GM12878 (cell line): ENCODE measurements at regions not wholly inside any gene's neighbourhood (a gene's known extent, or its start where the extent isn't known, plus 50 kb on each side); places are given as distances from the start of the nearest gene placed in this dataset.
A peak's percentile ranks its signal among the peaks of the same experiment; 100 is the strongest.

Experiments
- ATAC-seq: fragments of 200-7000 bp; cut with Tn5 transposase; 3 replicates; pipeline ENCODE4 v1.9.1; 2020; ENCODE audit warnings: mild to moderate bottlenecking, moderate library complexity
- BruUV-seq: library from RNA; stranded (reverse); fragments of 400-500 nt; replicated peaks from 2 replicates; lab custom pipeline; 2021; lab: Mats Ljungman, UMichigan
- CTCF ChIA-PET: fragments of 300-600 bp; sonication (Branson Sonifier 250); formaldehyde crosslinking; extraction: SDS; loops from one replicate; lab custom pipeline; 2021; ENCODE audit warnings: inconsistent platforms; lab: Yijun Ruan, JAX
- POLR2A ChIA-PET: fragments of 350-600 bp; formaldehyde crosslinking; extraction: SDS; loops from one replicate; lab custom pipeline; 2021; ENCODE audit warnings: inconsistent platforms; lab: Charles Lee
- RAD21 ChIA-PET: fragments of 300-600 bp; sonication (Branson Sonifier 250); formaldehyde crosslinking; loops from one replicate; lab custom pipeline; 2023; ENCODE audit warnings: antibody characterized with exemption; ENCODE audit not compliant: unreplicated experiment; lab: Charles Lee
- SMC1A ChIA-PET: fragments of 300-600 bp; sonication (Branson Sonifier 250); formaldehyde crosslinking; loops from one replicate; lab custom pipeline; 2023; ENCODE audit not compliant: unreplicated experiment, uncharacterized antibody; lab: Charles Lee
- DNase-seq: peaks from one replicate; pipeline ENCODE4 v3.0.0-alpha.2; 2011; ENCODE audit warnings: low read depth, low spot score
- FAIRE-seq: peaks from 3 replicates; lab custom pipeline; 2011; peaks lifted over from hg19 to GRCh38; lab: Jason Lieb, UNC
- H2AFZ ChIP-seq: 2 replicates; pipeline ENCODE4 v1.6.0; 2011; ENCODE audit warnings: low read depth, low read length, control low read depth; ENCODE audit not compliant: control insufficient read depth
- H3K27ac ChIP-seq: 2 replicates; pipeline ENCODE4 v1.5.1; 2011; ENCODE audit warnings: control low read depth; ENCODE audit not compliant: control insufficient read depth, insufficient read depth
- H3K27me3 ChIP-seq, 2 experiments: replicated peaks in 1 of 2; 2 replicates each; pipeline versions ENCODE4 v1.6.0 to v1.6.1; 2011; ENCODE audit warnings: low read length in 1 of 2; ENCODE audit not compliant: control insufficient read depth in 2 of 2, insufficient read depth in 2 of 2
- H3K36me3 ChIP-seq, 2 experiments: 2 replicates each; pipeline ENCODE4 v1.5.1; 2011; ENCODE audit warnings: low read length in 1 of 2; ENCODE audit not compliant: control insufficient read depth in 2 of 2, insufficient read depth in 2 of 2
- H3K4me1 ChIP-seq: 2 replicates; pipeline ENCODE4 v1.6.1; 2011; ENCODE audit warnings: mild to moderate bottlenecking, low read length, moderate library complexity, mixed read lengths; ENCODE audit not compliant: control insufficient read depth, insufficient read depth
- H3K4me2 ChIP-seq: 2 replicates; pipeline ENCODE4 v1.6.0; 2011; ENCODE audit warnings: control low read depth; ENCODE audit not compliant: control insufficient read depth, insufficient read depth
- H3K4me3 ChIP-seq: fragments of 200-600 bp; sonication (generic); 2 replicates; pipeline ENCODE4 v1.5.1; 2016
- H3K79me2 ChIP-seq: 2 replicates; pipeline ENCODE4 v1.6.0; 2011; ENCODE audit warnings: low read length; ENCODE audit not compliant: control insufficient read depth, insufficient read depth
- H3K9ac ChIP-seq: 2 replicates; pipeline ENCODE4 v1.8.0; 2011; ENCODE audit warnings: low read length, control low read depth, mixed read lengths; ENCODE audit not compliant: control insufficient read depth, insufficient read depth
- H3K9me3 ChIP-seq: replicated peaks from 3 replicates; pipeline ENCODE4 v1.5.1; 2011; ENCODE audit warnings: mild to moderate bottlenecking, low read length; ENCODE audit not compliant: control insufficient read depth, insufficient read depth
- H4K20me1 ChIP-seq: 2 replicates; pipeline ENCODE4 v1.6.0; 2011; ENCODE audit not compliant: control insufficient read depth, insufficient read depth
- BCL11A ChIP-seq: IDR thresholded peaks from 2 replicates; pipeline ENCODE4 v1.6.1; 2011; ENCODE audit warnings: low read depth, low read length
- BMI1 ChIP-seq: fragments of 450-650 bp; IDR thresholded peaks from 2 replicates; pipeline ENCODE4 v1.6.1; 2016; ENCODE audit warnings: mild to moderate bottlenecking, moderate library complexity, borderline replicate concordance
- CEBPZ ChIP-seq: fragments of 150-350 bp; IDR thresholded peaks from 2 replicates; pipeline ENCODE4 v1.6.1; 2016; ENCODE audit warnings: low read depth, low read length
- CHD4 ChIP-seq: fragments of 200-600 bp; sonication (generic); IDR thresholded peaks from 2 replicates; pipeline ENCODE4 v1.6.1; 2016; ENCODE audit warnings: mild to moderate bottlenecking
- CREB1 ChIP-seq: IDR thresholded peaks from 2 replicates; pipeline ENCODE4 v1.6.1; 2012; ENCODE audit warnings: low read depth, mild to moderate bottlenecking, inconsistent platforms
- FOXK2 ChIP-seq: fragments of 450-650 bp; IDR thresholded peaks from 2 replicates; pipeline ENCODE4 v1.6.1; 2017; ENCODE audit warnings: mild to moderate bottlenecking, moderate library complexity
- HCFC1 ChIP-seq: fragments of 150-350 bp; IDR thresholded peaks from 2 replicates; pipeline ENCODE4 v1.6.1; 2014; ENCODE audit warnings: low read length
- JUNB ChIP-seq: IDR thresholded peaks from 2 replicates; pipeline ENCODE4 v1.6.1; 2016; ENCODE audit warnings: antibody characterized with exemption, mild to moderate bottlenecking
- KAT2A ChIP-seq: conservative IDR thresholded peaks from 2 replicates; pipeline ENCODE4 v1.6.1; 2011; ENCODE audit warnings: low read depth, low read length; ENCODE audit not compliant: control insufficient read depth
- MTA2 ChIP-seq: fragments of 450-650 bp; IDR thresholded peaks from 2 replicates; pipeline ENCODE4 v1.6.1; 2016; ENCODE audit warnings: low read depth, mild to moderate bottlenecking, moderate library complexity
- NFIC ChIP-seq: IDR thresholded peaks from 2 replicates; pipeline ENCODE4 v1.6.1; 2012; ENCODE audit warnings: low read depth, mild to moderate bottlenecking, inconsistent platforms, low read length, moderate library complexity
- NFYA ChIP-seq: IDR thresholded peaks from 2 replicates; pipeline ENCODE4 v1.6.1; 2011; ENCODE audit warnings: low read depth, mild to moderate bottlenecking, low read length, improper control_type of control experiment, borderline replicate concordance
- PAX5 ChIP-seq: IDR thresholded peaks from 2 replicates; pipeline ENCODE4 v1.6.1; 2011; ENCODE audit warnings: low read depth, low read length, borderline replicate concordance
- PAX8 ChIP-seq: fragments of 450-650 bp; IDR thresholded peaks from 2 replicates; pipeline ENCODE4 v1.6.1; 2017; ENCODE audit warnings: mild to moderate bottlenecking, moderate library complexity
- POU2F2 ChIP-seq: IDR thresholded peaks from 3 replicates; pipeline ENCODE4 v1.6.1; 2011; ENCODE audit warnings: low read depth, mild to moderate bottlenecking, low read length, borderline replicate concordance
- RAD51 ChIP-seq: fragments of 450-650 bp; IDR thresholded peaks from 2 replicates; pipeline ENCODE4 v1.6.1; 2016; ENCODE audit warnings: moderate library complexity, mild to moderate bottlenecking, inconsistent platforms
- REST ChIP-seq: IDR thresholded peaks from 2 replicates; pipeline ENCODE4 v1.6.1; 2012; ENCODE audit warnings: mild to moderate bottlenecking, low read depth, low read length
- SMAD1 ChIP-seq: fragments of 450-650 bp; IDR thresholded peaks from 2 replicates; pipeline ENCODE4 v1.6.1; 2018; ENCODE audit warnings: mild to moderate bottlenecking, low read depth; ENCODE audit not compliant: partially characterized antibody
- SMAD5 ChIP-seq: IDR thresholded peaks from 2 replicates; pipeline ENCODE4 v1.6.1; 2016; ENCODE audit warnings: antibody characterized with exemption, low read depth
- YBX1 ChIP-seq: fragments of 450-650 bp; IDR thresholded peaks from 2 replicates; pipeline ENCODE4 v1.6.1; 2016; ENCODE audit warnings: antibody characterized with exemption
- ZSCAN29 ChIP-seq: fragments of 450-650 bp; IDR thresholded peaks from 2 replicates; pipeline ENCODE4 v1.6.1; 2017; ENCODE audit warnings: mild to moderate bottlenecking, moderate library complexity
- WGBS: methylation state at CpG from one replicate; pipeline ENCODE4 v1.1.6; 2016; ENCODE audit warnings: low lambda C conversion rate; ENCODE audit not compliant: insufficient replicate concordance, insufficient coverage; ENCODE audit errors: missing lambda C conversion rate; 5-methylcytosine and 5-hydroxymethylcytosine counted together
- in situ Hi-C: fragments of 300-500 bp; cut with MboI; formaldehyde crosslinking; loops from 9 replicates; pipeline ENCODE4 v1.14.3; 2018; ENCODE audit warnings: mixed read lengths
- intact Hi-C: fragments of 100-400 bp; cut with micrococcal nuclease; formaldehyde crosslinking; loops from one replicate; pipeline ENCODE4 v1.14.2; 2022; ENCODE audit not compliant: unreplicated experiment

GRCh38 chr2:199207011-199207410, 250.7 kb downstream of the SATB2 start (continued):
- no peak for TF ChIP-seq CEBPZ
- no peak for TF ChIP-seq REST
- no peak for TF ChIP-seq RAD51
- no peak for TF ChIP-seq JUNB
- TF ChIP-seq PAX5: no peak

GRCh38 chr2:199206536-199206935, 251.2 kb downstream of the SATB2 start:
- H3K27ac ChIP-seq: no peak overlapping the region
- H3K27me3 ChIP-seq: no peaks in the 10 kb centered on the region
- no peak overlapping the region for H3K9ac ChIP-seq
- H3K4me3 ChIP-seq: no peak overlapping the region
- DNase-seq (no peak), ATAC-seq (peak; percentile 36; the same call in 2 of the 3 replicates), FAIRE-seq (no peak)
- H4K20me1 ChIP-seq: no peaks in the 10 kb centered on the region
- no peaks in the 10 kb centered on the region; the same call in 2 of the 3 replicates for H3K9me3 ChIP-seq
- no peaks in the 10 kb centered on the region for H3K36me3 ChIP-seq
- no peaks in the 10 kb centered on the region for H3K4me1 ChIP-seq
- intact Hi-C loops: no loop called here
- ChIA-PET CTCF (interaction anchor here (0.9 to 1.2 kb wide), 2 partner anchors 23 to 75 kb away, joined by 3 read pairs; no protein-coding TSS in a partner anchor), POLR2A (no interaction called here), SMC1A (interaction anchor here (2.4 kb wide), 1 partner anchor 10 kb away, joined by 6 read pairs; no protein-coding TSS in a partner anchor), RAD21 (no interaction called here)
- no TSS peak for BruUV-seq
- no peak overlapping the region for H2AFZ ChIP-seq
- in situ Hi-C loops: no loop called here
- H3K4me2 ChIP-seq: no peak overlapping the region
- H3K79me2 ChIP-seq: no peaks in the 10 kb centered on the region
- 44% methylated on average over 9 of the region's 9 CpGs for WGBS
- TF ChIP-seq SMAD5: no peak
- no peak for TF ChIP-seq HCFC1
- TF ChIP-seq CHD4: no peak
- no peak for TF ChIP-seq PAX8
- no peak for TF ChIP-seq YBX1
- TF ChIP-seq BMI1: no peak
- TF ChIP-seq NFYA: no peak
- TF ChIP-seq POU2F2: no peak
- TF ChIP-seq MTA2: no peak
- no peak for TF ChIP-seq BCL11A
- no peak for TF ChIP-seq ZSCAN29
- TF ChIP-seq FOXK2: no peak
- TF ChIP-seq PAX5: no peak
- no peak for TF ChIP-seq KAT2A
- TF ChIP-seq SMAD1: no peak
- TF ChIP-seq CREB1: no peak
- TF ChIP-seq NFIC: no peak
